SHP77 (cell line): ENCODE measurements at regions not wholly inside any gene's neighbourhood (a gene's known extent, or its start where the extent isn't known, plus 50 kb on each side); places are given as distances from the start of the nearest gene placed in this dataset.

ENCODE experiments used
- DNase-seq, 2 experiments: peaks; one replicate each; lab custom pipeline; 2025; lab: John Stamatoyannopoulos, UW

- DNase-seq = no peak
These were observed 113.7 kb upstream of the DPYD start for GRCh38 chr1:98034505-98034904.

GRCh38 chr1:98032958-98033357 is 112.1 kb upstream of the DPYD start:
- no peak for DNase-seq

DNA sequence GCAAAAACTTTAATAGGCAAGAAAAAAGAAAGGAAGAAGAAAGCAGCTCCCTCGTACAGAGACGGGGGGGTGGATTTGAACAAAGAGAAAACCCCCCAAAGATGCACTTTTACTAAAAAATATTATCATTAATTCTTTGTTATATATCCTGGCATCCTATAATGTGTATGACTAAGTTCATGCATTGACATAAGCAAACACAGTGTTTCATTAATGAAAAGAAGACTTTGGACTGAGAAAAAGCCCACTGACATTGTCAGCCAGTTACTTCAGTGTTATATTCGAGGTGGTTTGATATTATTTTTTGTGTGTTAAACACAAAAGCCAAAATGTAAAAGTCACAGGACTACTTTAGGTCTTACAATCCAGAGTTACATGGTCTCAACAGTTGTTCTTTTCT is 110.1 kb upstream of the DPYD start:
- no peak for DNase-seq

DNA sequence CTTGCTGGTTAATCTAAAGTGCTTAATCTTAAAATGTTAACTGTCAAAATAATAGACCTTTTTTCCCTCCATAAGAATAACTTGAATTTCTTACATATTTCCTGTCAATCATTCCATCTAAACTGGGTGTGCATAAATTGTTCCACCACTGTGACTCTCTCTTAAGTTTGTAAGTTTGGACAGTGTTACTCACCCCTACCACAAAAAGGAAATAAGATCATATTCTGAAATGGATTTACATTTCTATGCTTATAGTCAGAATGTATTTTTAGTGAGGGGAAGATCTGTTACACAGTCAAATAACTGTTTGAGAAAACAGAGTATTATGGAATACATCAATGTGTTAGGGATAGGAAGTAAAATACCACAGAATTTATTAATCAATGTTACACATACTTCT is 109.6 kb upstream of the DPYD start:
- DNase-seq = no peak

GRCh38 chr1:98028800-98029199 is 108.0 kb upstream of the DPYD start:
- DNase-seq = no peak

GRCh38 chr1:98027103-98027705 is 106.4 kb upstream of the DPYD start:
- no peak for DNase-seq

GRCh38 chr1:98025858-98026257 is 105.0 kb upstream of the DPYD start:
- DNase-seq = no peak

DNA sequence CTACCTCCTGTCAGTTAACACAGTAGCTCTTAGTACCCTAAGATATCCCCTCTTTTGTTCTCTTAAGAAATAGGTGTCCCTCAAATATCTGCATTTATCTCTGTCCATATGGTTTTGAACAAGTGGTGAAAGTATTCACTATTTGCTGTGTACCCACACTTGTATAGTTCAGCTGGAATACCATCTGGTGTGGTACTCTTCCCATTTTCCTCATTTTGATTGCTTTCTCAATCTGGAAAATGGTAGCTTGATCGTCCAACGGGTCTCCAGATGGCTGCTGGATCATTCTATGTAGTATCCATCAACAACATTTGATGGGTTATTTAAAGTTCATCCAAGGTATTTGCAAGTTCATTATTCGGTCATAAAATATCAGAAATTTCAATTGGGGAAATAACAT is 100.3 kb upstream of the DPYD start:
- no peak for DNase-seq

GRCh38 chr1:98019747-98020146 is 98.9 kb upstream of the DPYD start:
- DNase-seq = no peak

- DNase-seq = no peak
These were observed 97.2 kb upstream of the DPYD start for GRCh38 chr1:98018074-98018473.

GRCh38 chr1:98017184-98017583 is 96.3 kb upstream of the DPYD start:
- no peak for DNase-seq

DNA sequence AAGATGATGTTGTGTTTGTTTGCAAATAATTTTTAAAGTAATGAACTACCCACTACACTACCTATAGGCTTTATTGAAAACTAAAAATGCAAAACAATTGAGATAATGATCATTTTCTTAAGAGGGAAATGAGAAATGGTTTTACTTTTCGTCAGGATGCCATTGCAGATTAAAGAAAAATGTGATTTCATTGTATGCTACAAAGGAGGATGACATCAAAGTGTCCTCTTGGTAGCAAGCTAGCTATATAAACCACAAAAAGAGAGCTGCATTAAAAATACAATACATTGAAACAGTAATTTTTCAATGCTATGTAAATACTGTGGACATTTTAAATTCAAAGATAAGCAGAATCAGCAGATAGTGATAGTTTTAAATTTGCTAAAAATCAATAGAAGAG is 87.5 kb upstream of the DPYD start:
- DNase-seq = no peak

DNA sequence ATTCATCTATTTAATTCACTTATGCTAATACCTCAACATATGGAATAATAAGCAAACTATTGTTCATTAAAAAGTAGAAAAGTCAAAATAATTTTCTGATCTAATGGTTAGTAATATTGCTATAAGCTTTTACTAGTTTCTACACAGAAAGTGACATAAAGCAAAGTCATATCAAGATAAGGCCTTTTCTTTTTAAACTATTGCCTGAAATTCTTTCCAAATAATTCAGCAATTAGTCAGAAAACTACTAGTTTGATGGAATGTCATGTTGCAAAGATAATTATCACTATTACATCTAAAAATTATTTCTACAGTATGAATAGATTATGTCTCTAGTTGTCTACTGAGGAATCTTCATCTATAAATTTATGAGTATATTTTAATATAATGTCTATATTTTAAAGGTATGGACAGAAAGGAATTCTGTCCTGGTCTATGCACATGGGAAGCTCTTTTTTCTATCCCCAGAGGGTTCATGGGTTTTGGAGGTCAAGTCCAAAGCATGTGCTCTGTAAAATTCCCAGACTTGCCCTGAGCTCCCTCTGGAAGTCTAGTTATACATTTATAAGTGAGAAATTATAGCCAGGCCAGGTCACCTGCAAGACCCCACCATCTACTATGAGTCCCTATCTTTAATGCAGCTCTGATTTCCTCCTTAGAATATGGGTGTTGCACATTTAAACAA is 84.6 kb upstream of the DPYD start:
- no peak for DNase-seq

DNA sequence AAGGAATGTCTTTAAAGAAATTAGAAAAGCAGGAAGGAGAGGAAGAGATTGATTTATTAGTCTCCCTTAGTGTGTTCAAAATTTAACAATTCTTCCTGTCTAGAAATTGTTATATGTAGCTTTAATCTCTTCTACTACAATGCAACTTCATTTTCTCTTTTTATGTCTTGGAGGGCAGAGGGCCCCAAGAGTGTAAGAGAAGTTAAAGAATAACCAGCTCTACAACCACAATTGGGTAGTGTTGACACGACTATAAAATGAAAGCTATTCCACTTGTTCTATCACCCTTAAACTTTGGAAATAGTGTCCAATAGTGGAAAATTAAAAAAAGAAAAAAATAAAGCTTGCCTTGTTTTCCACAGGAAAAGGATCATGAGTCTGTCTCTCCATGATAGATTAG is 82.6 kb upstream of the DPYD start:
- DNase-seq = no peak

- DNase-seq = no peak
These were observed 81.5 kb upstream of the DPYD start for GRCh38 chr1:98002288-98002687.

GRCh38 chr1:98001764-98002163 is 80.9 kb upstream of the DPYD start:
- DNase-seq = no peak

- DNase-seq = no peak
These were observed 78.5 kb upstream of the DPYD start for GRCh38 chr1:97999320-97999719.

DNA sequence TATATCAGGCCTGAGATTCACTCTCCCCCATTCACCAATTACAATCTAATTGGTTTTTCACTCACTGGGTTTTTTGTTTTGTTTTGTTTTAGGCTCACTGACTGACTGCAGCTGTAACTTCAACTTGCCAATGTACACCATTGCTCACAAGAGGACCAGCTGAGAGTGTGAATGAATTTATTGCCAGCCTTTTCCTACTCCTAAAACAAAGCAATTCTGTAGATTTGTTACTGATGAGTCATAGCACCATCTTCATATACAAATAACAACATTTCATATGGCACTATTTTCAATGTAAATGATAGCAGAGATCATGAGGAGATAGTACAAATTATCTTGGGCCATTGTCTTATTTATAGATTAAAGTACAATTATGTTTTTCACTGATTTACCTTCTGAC is 76.0 kb upstream of the DPYD start:
- DNase-seq = no peak

- DNase-seq = no peak
These were observed 68.4 kb upstream of the DPYD start for GRCh38 chr1:97989094-97989680.

DNA sequence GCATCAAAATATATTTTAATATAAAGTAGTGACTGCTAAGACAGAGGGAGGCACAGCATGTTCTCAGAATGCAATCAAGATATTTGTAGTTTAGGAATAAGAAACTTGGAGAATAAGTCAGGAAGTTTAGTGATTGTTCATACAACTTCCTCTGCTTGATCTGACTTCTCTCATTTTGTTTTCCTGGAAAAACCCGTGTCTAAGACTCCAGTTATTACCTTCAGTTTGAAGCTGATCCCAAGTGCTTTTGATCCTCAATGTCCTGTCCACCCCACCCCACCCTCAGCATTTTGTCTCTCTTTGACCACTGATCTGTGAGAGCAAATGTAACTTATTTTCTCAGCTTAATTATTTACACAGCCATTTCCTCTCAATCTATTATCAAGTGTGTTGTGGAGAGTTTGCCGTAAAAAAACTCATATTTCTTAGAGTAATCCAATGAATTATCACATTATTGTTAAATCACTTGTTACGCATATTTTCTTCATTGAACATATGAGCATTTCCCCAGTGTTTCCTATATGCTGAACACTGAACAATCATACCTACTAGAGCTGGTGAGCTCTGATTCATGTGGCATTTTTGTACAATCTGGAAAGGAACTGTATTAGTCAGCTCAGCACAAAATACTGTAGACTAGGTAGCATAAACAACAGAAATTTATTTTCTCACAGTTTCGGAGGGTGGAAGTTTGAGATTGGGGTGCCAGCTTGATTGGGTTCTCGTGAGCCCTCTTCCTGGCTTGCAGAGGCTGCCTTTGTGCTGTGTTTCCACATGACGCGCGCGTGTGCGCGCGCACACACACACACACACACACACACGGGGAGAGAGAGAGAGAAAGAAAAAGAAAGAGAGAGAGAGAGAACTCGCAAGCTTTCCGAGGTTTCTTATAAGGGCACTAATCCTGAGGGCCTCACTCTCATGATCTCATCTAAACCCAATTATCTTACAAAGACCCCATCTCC is 65.5 kb upstream of the DPYD start:
- DNase-seq = no peak

DNA sequence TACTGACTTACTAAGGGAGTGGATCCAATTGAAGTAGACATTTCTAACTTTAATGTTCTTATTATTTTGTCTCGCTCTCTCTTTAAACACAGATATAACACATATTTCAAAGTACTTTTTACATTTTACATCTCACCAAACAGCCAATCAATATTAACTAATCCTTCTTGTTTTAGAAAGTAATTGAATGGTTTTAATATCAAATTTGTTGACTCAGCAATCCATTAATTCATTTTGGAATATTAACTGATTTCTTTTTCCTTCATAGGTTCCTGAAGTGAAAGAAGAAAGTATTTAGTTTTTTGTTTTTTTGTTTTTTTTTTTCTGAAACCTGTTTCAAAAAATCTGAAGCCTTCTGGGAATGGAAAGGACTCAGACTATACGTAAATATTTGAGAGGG is 62.3 kb upstream of the DPYD start:
- DNase-seq = no peak

DNA sequence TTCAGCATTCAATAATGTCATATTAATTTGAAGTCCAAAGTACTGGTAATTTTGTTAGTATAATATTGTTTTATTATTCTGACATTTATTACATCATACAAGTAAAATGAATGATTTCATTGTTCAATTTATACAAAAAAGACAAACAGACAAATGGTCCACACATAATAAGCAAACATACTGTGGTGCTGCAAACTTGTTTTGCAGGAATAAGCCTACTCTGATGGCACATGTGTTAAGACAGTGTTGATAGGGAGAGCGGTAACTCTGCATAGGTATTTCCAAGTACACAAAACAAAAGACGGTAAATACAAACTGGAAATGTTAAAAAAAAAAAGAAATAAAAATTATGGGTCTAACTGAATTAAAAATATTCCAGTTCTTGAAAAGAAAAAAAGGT is 59.7 kb upstream of the DPYD start:
- no peak for DNase-seq

DNA sequence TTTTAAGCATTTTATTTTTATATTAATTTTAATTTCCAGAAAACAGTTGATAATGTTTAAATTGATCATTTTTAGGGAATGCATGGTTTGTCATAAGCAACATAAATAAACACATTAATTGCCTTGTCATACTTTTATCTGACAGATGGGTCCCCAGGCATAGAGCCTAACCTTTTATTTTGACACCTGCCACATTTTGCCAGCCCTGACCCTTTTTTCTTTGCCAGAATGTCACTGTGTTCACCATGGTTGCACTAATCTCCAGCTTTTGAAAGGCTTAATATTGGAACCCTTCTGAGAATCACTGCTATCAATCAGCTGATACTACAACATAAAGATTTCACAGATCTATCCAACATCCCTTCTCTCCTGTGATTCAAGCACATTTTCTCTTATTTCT is 56.0 kb upstream of the DPYD start:
- DNase-seq = no peak
